MM.1S (cell line): ENCODE measurements at regions not wholly inside any gene's neighbourhood (a gene's known extent, or its start where the extent isn't known, plus 50 kb on each side); places are given as distances from the start of the nearest gene placed in this dataset.

Experiments used
- CTCF ChIP-seq: fragments of 300-600 bp; sonication (generic); IDR thresholded peaks from 2 replicates; pipeline ENCODE4 v1.5.1; 2016; ENCODE audit warnings: antibody characterized with exemption, low read length, mixed read lengths
- EZH2 ChIP-seq: fragments of 300-600 bp; sonication (generic); optimal IDR thresholded peaks from 2 replicates; pipeline ENCODE3; 2017; ENCODE audit warnings: low read depth, mild to moderate bottlenecking, antibody characterized with exemption, low read length, mixed read lengths
- EZH2phosphoT487 ChIP-seq: fragments of 300-600 bp; sonication (generic); IDR thresholded peaks from 2 replicates; pipeline ENCODE4 v1.6.1; 2018; ENCODE audit warnings: antibody characterized with exemption, low read length

DNA sequence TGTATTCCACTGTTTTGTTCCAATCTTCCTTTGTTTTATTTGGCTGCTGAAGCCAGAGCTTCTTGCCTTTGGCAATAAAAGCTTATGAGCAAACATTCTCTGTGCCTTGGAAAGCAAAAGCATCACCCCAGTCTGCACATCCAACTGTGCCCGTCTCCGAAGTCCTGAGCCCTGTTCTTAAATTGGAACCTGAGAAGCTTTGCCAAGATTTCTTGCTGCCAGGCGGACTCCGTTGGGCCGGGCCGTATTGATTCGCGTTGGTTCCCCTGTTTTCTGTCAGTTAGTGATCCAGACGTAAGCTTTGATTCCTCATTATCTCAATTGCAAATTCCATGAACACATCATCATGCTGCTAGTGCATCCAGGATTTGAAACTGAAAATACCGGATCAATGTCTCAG lies 793.0 kb downstream of the OLFM4 start:
- no peak for TF ChIP-seq CTCF
- no peak for TF ChIP-seq EZH2phosphoT487
- TF ChIP-seq EZH2: no peak
